ENCODE measurements at regions not wholly inside any gene's neighbourhood (a gene's known extent, or its start where the extent isn't known, plus 50 kb on each side); places are given as distances from the start of the nearest gene placed in this dataset.
"Not testable (repeated sequence)": the region's sequence is repeated elsewhere in the genome, so short reads cannot be mapped to it uniquely, and the experiment has no call there.

- TF ChIP-seq POLR2A (IDR thresholded peaks at IDR 0.05; ENCODE audit: low read depth, low read length); CHD2 (IDR thresholded peaks at IDR 0.05; ENCODE audit: borderline replicate concordance, low read depth, low read length); TARDBP (IDR thresholded peaks at IDR 0.05; ENCODE audit: borderline replicate concordance); HDGF (IDR thresholded peaks at IDR 0.05): not testable (repeated sequence)
Measured at GRCh38 chr5:85392309-85392708, 1007.6 kb upstream of the EDIL3 start.
